BE2C (cell line): ENCODE measurements at regions not wholly inside any gene's neighbourhood (a gene's known extent, or its start where the extent isn't known, plus 50 kb on each side); places are given as distances from the start of the nearest gene placed in this dataset.
"Not testable (repeated sequence)": the region's sequence is repeated elsewhere in the genome, so short reads cannot be mapped to it uniquely, and the experiment has no call there.

Experiments used
- DNase-seq: peaks from one replicate; pipeline ENCODE4 v3.0.0-alpha.2; 2020
- H3K27me3 ChIP-seq: fragments of 250-450 bp; sonication (Bioruptor Pico); 2 replicates; pipeline ENCODE4 v1.5.1; 2020; ENCODE audit warnings: mild to moderate bottlenecking
- H3K36me3 ChIP-seq: fragments of 250-450 bp; sonication (Bioruptor Pico); 2 replicates; pipeline ENCODE4 v1.5.1; 2020; ENCODE audit warnings: mild to moderate bottlenecking
- H3K4me1 ChIP-seq: fragments of 250-450 bp; sonication (Bioruptor Pico); 2 replicates; pipeline ENCODE4 v1.5.1; 2020
- H3K4me3 ChIP-seq: 2 replicates; pipeline ENCODE4 v1.5.1; 2011; ENCODE audit warnings: low read depth, low read length
- H3K9me3 ChIP-seq: fragments of 250-450 bp; sonication (Bioruptor Pico); 2 replicates; pipeline ENCODE4 v1.5.1; 2020
- TF ChIP-seq, protein P1 (sequence below): IDR thresholded peaks from 2 replicates; pipeline ENCODE4 v1.5.1; 2012; ENCODE audit warnings: mild to moderate bottlenecking, low read depth, low read length

DNA sequence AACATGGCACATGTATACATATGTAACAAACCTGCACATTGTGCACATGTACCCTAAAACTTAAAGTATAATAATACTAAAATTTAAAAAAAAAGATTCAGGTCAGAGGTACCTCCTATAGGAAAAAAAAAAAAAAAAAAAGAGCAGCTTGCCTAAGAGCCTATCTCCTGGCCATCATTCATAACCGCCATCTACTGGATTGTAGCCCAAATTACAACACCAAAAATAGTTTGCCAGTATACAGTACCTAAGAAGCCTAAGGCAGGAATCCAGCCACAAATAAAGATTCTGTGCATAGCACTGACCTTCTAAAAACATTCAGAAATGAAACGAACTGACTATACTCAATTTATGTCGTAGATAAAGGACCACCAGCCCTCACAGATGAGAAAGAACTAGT is 438.4 kb upstream of the ADGRB3 start:
- Histone ChIP-seq H3K9me3 (no peaks in the 10 kb centered on the region; the same call in 1 of the 2 replicates), H3K4me3 (no peak overlapping the region), H3K36me3 (no peaks in the 10 kb centered on the region), H3K4me1 (no peaks in the 10 kb centered on the region), H3K27me3 (no peaks in the 10 kb centered on the region)
- DNase-seq, result peak; percentile 24
- TF ChIP-seq, protein P1, sequence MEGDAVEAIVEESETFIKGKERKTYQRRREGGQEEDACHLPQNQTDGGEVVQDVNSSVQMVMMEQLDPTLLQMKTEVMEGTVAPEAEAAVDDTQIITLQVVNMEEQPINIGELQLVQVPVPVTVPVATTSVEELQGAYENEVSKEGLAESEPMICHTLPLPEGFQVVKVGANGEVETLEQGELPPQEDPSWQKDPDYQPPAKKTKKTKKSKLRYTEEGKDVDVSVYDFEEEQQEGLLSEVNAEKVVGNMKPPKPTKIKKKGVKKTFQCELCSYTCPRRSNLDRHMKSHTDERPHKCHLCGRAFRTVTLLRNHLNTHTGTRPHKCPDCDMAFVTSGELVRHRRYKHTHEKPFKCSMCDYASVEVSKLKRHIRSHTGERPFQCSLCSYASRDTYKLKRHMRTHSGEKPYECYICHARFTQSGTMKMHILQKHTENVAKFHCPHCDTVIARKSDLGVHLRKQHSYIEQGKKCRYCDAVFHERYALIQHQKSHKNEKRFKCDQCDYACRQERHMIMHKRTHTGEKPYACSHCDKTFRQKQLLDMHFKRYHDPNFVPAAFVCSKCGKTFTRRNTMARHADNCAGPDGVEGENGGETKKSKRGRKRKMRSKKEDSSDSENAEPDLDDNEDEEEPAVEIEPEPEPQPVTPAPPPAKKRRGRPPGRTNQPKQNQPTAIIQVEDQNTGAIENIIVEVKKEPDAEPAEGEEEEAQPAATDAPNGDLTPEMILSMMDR, result peak; percentile 59

DNA sequence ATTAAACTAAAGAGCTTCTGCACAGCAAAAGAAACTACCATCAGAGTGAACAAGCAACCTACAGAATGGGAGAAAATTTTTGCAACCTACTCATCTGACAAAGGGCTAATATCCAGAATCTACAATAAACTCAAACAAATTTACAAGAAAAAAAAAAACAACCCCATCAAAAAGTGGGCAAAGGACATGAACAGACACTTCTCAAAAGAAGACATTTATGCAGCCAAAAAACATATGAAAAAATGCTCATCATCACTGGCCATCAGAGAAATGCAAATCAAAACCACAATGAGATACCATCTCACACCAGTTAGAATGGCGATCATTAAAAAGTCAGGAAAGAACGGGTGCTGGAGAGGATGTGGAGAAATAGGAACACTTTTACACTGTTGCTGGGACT is 439.3 kb upstream of the ADGRB3 start:
- H3K4me1 ChIP-seq, result not testable (repeated sequence)

DNA sequence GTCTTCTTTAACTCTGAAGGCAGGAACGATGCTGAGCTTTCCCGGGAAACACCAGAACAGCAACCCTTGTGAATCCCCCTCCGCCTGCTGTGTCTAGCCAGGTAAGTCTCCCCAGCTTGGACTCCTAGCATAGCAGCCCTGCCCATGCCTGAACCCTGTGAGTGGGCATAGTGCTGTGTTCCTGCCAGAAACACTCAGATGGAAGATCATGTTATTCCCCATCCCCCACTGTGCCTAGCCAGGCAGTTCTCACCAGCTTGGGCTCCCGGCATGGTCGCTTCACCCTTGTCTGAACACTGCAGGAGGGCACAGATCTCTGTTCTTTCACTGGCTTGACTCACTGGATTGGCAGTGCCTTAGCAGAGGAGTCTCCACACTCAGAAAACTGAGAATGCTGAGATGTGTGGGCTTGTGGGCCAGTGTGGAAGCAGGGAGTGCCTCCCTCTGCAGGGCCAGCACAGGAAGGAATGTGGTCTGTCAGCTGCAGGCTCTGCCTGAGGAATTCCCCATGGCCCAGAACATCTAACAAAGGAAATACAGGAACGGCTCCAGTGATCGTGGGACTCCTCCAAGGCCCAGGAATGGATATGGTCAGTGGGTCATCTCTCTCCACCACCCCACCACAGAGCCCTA is 440.1 kb upstream of the ADGRB3 start:
- H3K4me3 ChIP-seq, result no peak overlapping the region

More for the DNA sequence above, 439.3 kb upstream of the ADGRB3 start:
- H3K4me3 ChIP-seq, H3K9me3 ChIP-seq, H3K27me3 ChIP-seq, DNase-seq, H3K36me3 ChIP-seq: not testable (repeated sequence)

DNA sequence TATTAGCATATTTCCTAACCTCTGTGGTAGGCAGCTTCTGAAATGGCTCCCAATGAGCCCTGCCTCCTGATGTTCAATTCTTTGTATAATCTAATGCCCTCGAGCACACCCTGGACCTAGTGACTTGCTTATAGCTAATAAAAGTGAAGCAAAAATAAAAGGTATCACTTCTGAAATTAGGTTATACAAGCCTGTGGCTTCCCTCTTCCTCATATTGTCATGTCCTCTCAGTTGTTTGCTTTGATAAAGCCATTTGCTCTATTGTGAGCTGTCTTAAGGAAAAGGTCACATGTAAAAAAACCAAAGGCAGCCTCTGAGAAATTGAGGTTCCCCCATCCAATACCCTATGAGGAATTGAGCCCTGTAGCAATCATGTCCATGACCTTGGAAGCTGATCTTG is 442.1 kb upstream of the ADGRB3 start:
- DNase-seq, result no peak

More for the DNA sequence above, 440.1 kb upstream of the ADGRB3 start:
- Histone ChIP-seq H3K4me1 (no peaks in the 10 kb centered on the region), H3K9me3 (no peaks in the 10 kb centered on the region; the same call in 1 of the 2 replicates), H3K27me3 (no peaks in the 10 kb centered on the region), H3K36me3 (no peaks in the 10 kb centered on the region)
- TF ChIP-seq, protein P1, result no peak
- no peak for DNase-seq

DNA sequence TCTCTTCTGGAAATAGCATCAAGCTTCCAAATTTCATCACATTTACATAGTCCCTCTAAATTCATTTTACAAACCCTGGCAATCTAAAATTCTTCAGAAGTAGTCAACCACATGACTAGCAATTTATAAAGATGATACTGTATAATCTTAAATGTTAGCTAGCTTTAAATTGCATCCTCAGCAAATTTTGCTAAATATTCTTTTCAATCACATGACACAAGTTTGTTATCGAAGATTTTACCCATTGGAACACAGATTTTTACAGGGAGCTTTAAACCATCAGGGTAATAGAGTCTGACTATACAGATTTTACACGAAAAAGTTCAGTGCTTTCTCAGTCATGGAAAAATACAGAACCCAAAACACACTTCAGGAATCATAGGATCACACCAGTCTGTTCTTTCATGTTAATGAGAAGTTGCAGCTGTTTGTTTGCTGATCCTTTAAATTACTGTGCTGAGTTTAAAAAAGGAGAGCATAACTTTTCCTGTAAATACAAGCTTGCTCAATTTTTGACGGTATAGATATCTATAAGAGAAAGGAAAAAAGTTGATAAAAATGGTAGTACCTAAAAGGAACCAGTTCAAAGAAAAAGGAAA is 445.8 kb upstream of the ADGRB3 start:
- Histone ChIP-seq H3K27me3 (no peaks in the 10 kb centered on the region), H3K36me3 (no peaks in the 10 kb centered on the region), H3K4me3 (no peak overlapping the region), H3K9me3 (no peaks in the 10 kb centered on the region; the same call in 1 of the 2 replicates), H3K4me1 (no peaks in the 10 kb centered on the region)
- DNase-seq, result no peak
- TF ChIP-seq, protein P1, result no peak

More for the DNA sequence above, 442.1 kb upstream of the ADGRB3 start:
- Histone ChIP-seq H3K4me3 (no peak overlapping the region), H3K4me1 (no peaks in the 10 kb centered on the region), H3K36me3 (no peaks in the 10 kb centered on the region), H3K9me3 (no peaks in the 10 kb centered on the region; the same call in 1 of the 2 replicates), H3K27me3 (no peaks in the 10 kb centered on the region)
- TF ChIP-seq, protein P1, result no peak

DNA sequence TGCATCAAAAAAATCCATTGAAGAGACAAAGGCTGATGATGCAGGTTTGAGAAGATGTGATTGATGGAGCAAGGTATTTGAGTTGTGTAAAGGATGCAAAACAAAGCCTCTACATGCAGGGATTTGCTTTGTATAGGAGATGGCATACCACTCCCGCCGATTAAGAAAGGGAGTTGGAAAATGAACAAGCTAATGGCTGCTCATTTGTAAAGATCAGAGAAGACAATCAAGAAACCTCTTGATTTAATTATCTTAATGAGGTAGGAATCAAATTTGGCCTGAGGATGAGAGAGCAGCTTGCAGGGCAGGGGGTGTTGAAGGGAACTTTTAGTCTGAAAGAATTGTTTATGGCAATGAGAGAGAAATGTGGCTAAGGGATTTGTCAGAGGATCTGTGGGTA is 448.2 kb upstream of the ADGRB3 start:
- H3K27me3 ChIP-seq, result no peaks in the 10 kb centered on the region
- H3K4me1 ChIP-seq, result no peaks in the 10 kb centered on the region
- no peak for DNase-seq
- H3K9me3 ChIP-seq, result no peaks in the 10 kb centered on the region; the same call in 1 of the 2 replicates
- TF ChIP-seq, protein P1, result no peak
- H3K36me3 ChIP-seq, result no peaks in the 10 kb centered on the region
- H3K4me3 ChIP-seq, result no peak overlapping the region
